ENCODE measurements at regions not wholly inside any gene's neighbourhood (a gene's known extent, or its start where the extent isn't known, plus 50 kb on each side); places are given as distances from the start of the nearest gene placed in this dataset.

- no peak for FAIRE-seq
- H3K4me1 Mint-ChIP-seq (ENCODE audit: low read depth, unreplicated experiment) = peaks cover 2% of the 10 kb centered on the region
Measured at GRCh38 chr14:45793081-45793480, 540.1 kb upstream of the MIS18BP1 start.

GRCh38 chr14:45790293-45790692 is 537.3 kb upstream of the MIS18BP1 start:
- Mint-ChIP-seq H3K27ac (ENCODE audit: unreplicated experiment) (no peak overlapping the region), H3K9me3 (ENCODE audit: unreplicated experiment) (peaks cover 17% of the 10 kb centered on the region), H3K4me1 (ENCODE audit: low read depth, unreplicated experiment) (peaks cover 2% of the 10 kb centered on the region), H3K36me3 (ENCODE audit: low read depth, unreplicated experiment) (no peaks in the 10 kb centered on the region), H3K27me3 (ENCODE audit: low read depth, unreplicated experiment) (no peaks in the 10 kb centered on the region), H3K4me3 (ENCODE audit: unreplicated experiment) (no peak overlapping the region)
- Histone ChIP-seq H3K4me2 (ENCODE audit: low read length) (no peak overlapping the region), H4K20me1 (ENCODE audit: insufficient read depth, low read length) (no peaks in the 10 kb centered on the region), H3K4me3 (ENCODE audit: insufficient read depth, low read depth, low read length) (no peak overlapping the region), H3K27me3 (ENCODE audit: insufficient read depth, low read length) (no peaks in the 10 kb centered on the region), H3K9ac (ENCODE audit: low read length) (no peak overlapping the region), H3K79me2 (ENCODE audit: insufficient read depth, low read length) (no peaks in the 10 kb centered on the region), H2AFZ (ENCODE audit: low read depth, low read length) (no peak overlapping the region), H3K36me3 (ENCODE audit: insufficient read depth, low read length) (no peaks in the 10 kb centered on the region), H3K4me1 (ENCODE audit: insufficient read depth, low read length) (no peaks in the 10 kb centered on the region), H3K9me3 (ENCODE audit: insufficient read depth, low read depth, low read length) (no peaks in the 10 kb centered on the region), H3K27ac (ENCODE audit: low read depth, low read length) (no peak overlapping the region)
- DNase-seq (ENCODE audit: low read depth) (no peak), FAIRE-seq (no peak)
- TF ChIP-seq CTCF (IDR thresholded peaks at IDR 0.05; ENCODE audit: insufficient read depth, low read depth, low read length) (no peak), EZH2 (IDR thresholded peaks at IDR 0.05; ENCODE audit: insufficient read depth, low read length) (no peak)

More at GRCh38 chr14:45793081-45793480, 540.1 kb upstream of the MIS18BP1 start:
- TF ChIP-seq EZH2 (IDR thresholded peaks at IDR 0.05; ENCODE audit: insufficient read depth, low read length) (no peak), CTCF (IDR thresholded peaks at IDR 0.05; ENCODE audit: insufficient read depth, low read depth, low read length) (no peak)
- Mint-ChIP-seq H3K9me3 (ENCODE audit: unreplicated experiment) (peaks cover 6% of the 10 kb centered on the region), H3K36me3 (ENCODE audit: low read depth, unreplicated experiment) (no peaks in the 10 kb centered on the region), H3K4me3 (ENCODE audit: unreplicated experiment) (no peak overlapping the region), H3K27ac (ENCODE audit: unreplicated experiment) (no peak overlapping the region), H3K27me3 (ENCODE audit: low read depth, unreplicated experiment) (no peaks in the 10 kb centered on the region)
- no peaks in the 10 kb centered on the region for H3K4me1 ChIP-seq (ENCODE audit: insufficient read depth, low read length)
- H3K4me2 ChIP-seq (ENCODE audit: low read length) = no peak overlapping the region
- no peak for DNase-seq (ENCODE audit: low read depth)
- H2AFZ ChIP-seq (ENCODE audit: low read depth, low read length) = no peak overlapping the region
- H3K27ac ChIP-seq (ENCODE audit: low read depth, low read length) = no peak overlapping the region
- H3K36me3 ChIP-seq (ENCODE audit: insufficient read depth, low read length) = no peaks in the 10 kb centered on the region
- no peak overlapping the region for H3K9ac ChIP-seq (ENCODE audit: low read length)
- H3K27me3 ChIP-seq (ENCODE audit: insufficient read depth, low read length) = no peaks in the 10 kb centered on the region
- no peaks in the 10 kb centered on the region for H4K20me1 ChIP-seq (ENCODE audit: insufficient read depth, low read length)
- H3K4me3 ChIP-seq (ENCODE audit: insufficient read depth, low read depth, low read length) = no peak overlapping the region
- H3K9me3 ChIP-seq (ENCODE audit: insufficient read depth, low read depth, low read length) = no peaks in the 10 kb centered on the region
- no peaks in the 10 kb centered on the region for H3K79me2 ChIP-seq (ENCODE audit: insufficient read depth, low read length)

- Mint-ChIP-seq H3K4me1 (ENCODE audit: low read depth, unreplicated experiment) (no peaks in the 10 kb centered on the region), H3K27me3 (ENCODE audit: low read depth, unreplicated experiment) (no peaks in the 10 kb centered on the region), H3K36me3 (ENCODE audit: low read depth, unreplicated experiment) (no peaks in the 10 kb centered on the region), H3K27ac (ENCODE audit: unreplicated experiment) (no peak overlapping the region), H3K9me3 (ENCODE audit: unreplicated experiment) (peaks cover 36% of the 10 kb centered on the region), H3K4me3 (ENCODE audit: unreplicated experiment) (no peak overlapping the region)
- no peak overlapping the region for H3K9ac ChIP-seq (ENCODE audit: low read length)
- H3K36me3 ChIP-seq (ENCODE audit: insufficient read depth, low read length) = no peaks in the 10 kb centered on the region
- H3K79me2 ChIP-seq (ENCODE audit: insufficient read depth, low read length) = no peaks in the 10 kb centered on the region
- H4K20me1 ChIP-seq (ENCODE audit: insufficient read depth, low read length) = no peaks in the 10 kb centered on the region
- no peak overlapping the region for H3K4me3 ChIP-seq (ENCODE audit: insufficient read depth, low read depth, low read length)
- FAIRE-seq (no peak), DNase-seq (ENCODE audit: low read depth) (no peak)
- no peak overlapping the region for H3K4me2 ChIP-seq (ENCODE audit: low read length)
- TF ChIP-seq EZH2 (IDR thresholded peaks at IDR 0.05; ENCODE audit: insufficient read depth, low read length) = no peak
- TF ChIP-seq CTCF (IDR thresholded peaks at IDR 0.05; ENCODE audit: insufficient read depth, low read depth, low read length) = no peak
- H3K4me1 ChIP-seq (ENCODE audit: insufficient read depth, low read length) = no peaks in the 10 kb centered on the region
- no peaks in the 10 kb centered on the region for H3K27me3 ChIP-seq (ENCODE audit: insufficient read depth, low read length)
- no peaks in the 10 kb centered on the region for H3K9me3 ChIP-seq (ENCODE audit: insufficient read depth, low read depth, low read length)
- H2AFZ ChIP-seq (ENCODE audit: low read depth, low read length) = no peak overlapping the region
- no peak overlapping the region for H3K27ac ChIP-seq (ENCODE audit: low read depth, low read length)
Measured at GRCh38 chr14:45787167-45787566, 534.2 kb upstream of the MIS18BP1 start.
